Mesenchymal stem cell (in vitro differentiated cells and primary cell): ENCODE measurements at regions not wholly inside any gene's neighbourhood (a gene's known extent, or its start where the extent isn't known, plus 50 kb on each side); places are given as distances from the start of the nearest gene placed in this dataset.
A peak's percentile ranks its signal among the peaks of the same experiment; 100 is the strongest.

ENCODE experiments used
- DNase-seq: peaks from one replicate; pipeline ENCODE4 v3.0.0-alpha.2; 2013
- H2AFZ ChIP-seq: one replicate; pipeline ENCODE4 v1.6.1; 2013; ENCODE audit warnings: low read depth, mild to moderate bottlenecking, control low read depth, inconsistent platforms, low read length, moderate library complexity
- H2AK5ac ChIP-seq: 2 replicates; pipeline ENCODE4 v1.6.1; 2013; ENCODE audit warnings: low read length, moderate library complexity, mild to moderate bottlenecking, inconsistent platforms; ENCODE audit not compliant: severe bottlenecking
- H2BK120ac ChIP-seq: one replicate; pipeline ENCODE4 v1.6.1; 2013; ENCODE audit warnings: low read depth, mild to moderate bottlenecking, inconsistent platforms, low read length, moderate library complexity
- H2BK12ac ChIP-seq, 2 experiments: one replicate each; pipeline ENCODE4 v1.6.1; 2013; ENCODE audit warnings: inconsistent platforms in 2 of 2, low read length in 2 of 2, mild to moderate bottlenecking in 2 of 2, moderate library complexity in 2 of 2, control low read depth in 1 of 2
- H2BK15ac ChIP-seq: one replicate; pipeline ENCODE4 v1.6.1; 2013; ENCODE audit warnings: mild to moderate bottlenecking, low read depth, inconsistent platforms; ENCODE audit not compliant: poor library complexity, severe bottlenecking
- H2BK5ac ChIP-seq: 2 replicates; pipeline ENCODE4 v1.6.1; 2013; ENCODE audit warnings: low read depth, mild to moderate bottlenecking, low read length, control low read depth, inconsistent platforms; ENCODE audit not compliant: poor library complexity, severe bottlenecking
- H3K14ac ChIP-seq, 2 experiments: one replicate each; pipeline ENCODE4 v1.6.1; 2013; ENCODE audit warnings: inconsistent platforms in 2 of 2, low read length in 2 of 2, control low read depth in 1 of 2, mild to moderate bottlenecking in 1 of 2, moderate library complexity in 1 of 2
- H3K18ac ChIP-seq, 2 experiments: one replicate each; pipeline ENCODE4 v1.6.1; 2013; ENCODE audit warnings: inconsistent platforms in 2 of 2, low read length in 2 of 2, control low read depth in 1 of 2, low read depth in 1 of 2, mild to moderate bottlenecking in 1 of 2
- H3K23ac ChIP-seq, 2 experiments: one replicate each; pipeline ENCODE4 v1.6.1; 2013; ENCODE audit warnings: inconsistent platforms in 2 of 2, low read length in 2 of 2, mild to moderate bottlenecking in 2 of 2, moderate library complexity in 2 of 2, control low read depth in 1 of 2
- H3K27ac ChIP-seq: 2 replicates; pipeline ENCODE4 v1.5.1; 2013; ENCODE audit warnings: mild to moderate bottlenecking, moderate library complexity, low read length, control low read depth, inconsistent platforms; ENCODE audit not compliant: poor library complexity, severe bottlenecking
- H3K27me3 ChIP-seq, 2 experiments: 2 replicates each; pipeline versions ENCODE4 v1.6.1 to v1.7.0; 2013; ENCODE audit warnings: low read length in 2 of 2, mild to moderate bottlenecking in 2 of 2, moderate library complexity in 2 of 2, control low read depth in 1 of 2, inconsistent platforms in 1 of 2; ENCODE audit not compliant: control insufficient read depth in 1 of 2, insufficient read depth in 1 of 2
- H3K36me3 ChIP-seq, 2 experiments: 2 replicates each; pipeline versions ENCODE4 v1.6.1 to v1.7.0; 2013; ENCODE audit warnings: low read length in 2 of 2, control low read depth in 1 of 2, inconsistent platforms in 1 of 2, low read depth in 1 of 2, mild to moderate bottlenecking in 1 of 2; ENCODE audit not compliant: insufficient read depth in 2 of 2, control insufficient read depth in 1 of 2
- H3K4ac ChIP-seq, 2 experiments: one replicate each; pipeline ENCODE4 v1.6.1; 2013; ENCODE audit warnings: inconsistent platforms in 2 of 2, low read length in 2 of 2, mild to moderate bottlenecking in 2 of 2, moderate library complexity in 2 of 2, control low read depth in 1 of 2, low read depth in 1 of 2
- H3K4me1 ChIP-seq: 2 replicates; pipeline ENCODE4 v1.6.1; 2013; ENCODE audit warnings: low read depth, low read length, control low read depth; ENCODE audit not compliant: control insufficient read depth, insufficient read depth
- H3K4me2 ChIP-seq: 2 replicates; pipeline ENCODE4 v1.6.1; 2013; ENCODE audit warnings: low read length, mild to moderate bottlenecking, inconsistent platforms; ENCODE audit not compliant: poor library complexity, severe bottlenecking
- H3K4me3 ChIP-seq, 2 experiments: 2 replicates each; pipeline versions ENCODE4 v1.5.1 to v1.7.0; 2013; ENCODE audit warnings: low read length in 2 of 2, mild to moderate bottlenecking in 2 of 2, control low read depth in 1 of 2, low read depth in 1 of 2; ENCODE audit not compliant: insufficient read depth in 1 of 2
- H3K79me1 ChIP-seq: replicated peaks from 2 replicates; pipeline ENCODE4 v1.6.1; 2013; ENCODE audit warnings: mild to moderate bottlenecking, control low read depth, low read length, inconsistent platforms; ENCODE audit not compliant: poor library complexity, severe bottlenecking
- H3K9ac ChIP-seq: 2 replicates; pipeline ENCODE4 v1.7.0; 2013; ENCODE audit warnings: mild to moderate bottlenecking, low read length, moderate library complexity
- H3K9me3 ChIP-seq: 2 replicates; pipeline ENCODE4 v1.7.0; 2013; ENCODE audit warnings: mild to moderate bottlenecking, low read length; ENCODE audit not compliant: control insufficient read depth
- H4K8ac ChIP-seq: one replicate; pipeline ENCODE4 v1.6.1; 2013; ENCODE audit warnings: inconsistent platforms, mild to moderate bottlenecking, low read length, moderate library complexity
- H4K91ac ChIP-seq: one replicate; pipeline ENCODE4 v1.6.1; 2013; ENCODE audit warnings: mild to moderate bottlenecking, low read length, inconsistent platforms
- WGBS: methylation state at CpG from one replicate; pipeline ENCODE4 v1.1.7; 2013; ENCODE audit warnings: mixed read lengths; 5-methylcytosine and 5-hydroxymethylcytosine counted together

DNA sequence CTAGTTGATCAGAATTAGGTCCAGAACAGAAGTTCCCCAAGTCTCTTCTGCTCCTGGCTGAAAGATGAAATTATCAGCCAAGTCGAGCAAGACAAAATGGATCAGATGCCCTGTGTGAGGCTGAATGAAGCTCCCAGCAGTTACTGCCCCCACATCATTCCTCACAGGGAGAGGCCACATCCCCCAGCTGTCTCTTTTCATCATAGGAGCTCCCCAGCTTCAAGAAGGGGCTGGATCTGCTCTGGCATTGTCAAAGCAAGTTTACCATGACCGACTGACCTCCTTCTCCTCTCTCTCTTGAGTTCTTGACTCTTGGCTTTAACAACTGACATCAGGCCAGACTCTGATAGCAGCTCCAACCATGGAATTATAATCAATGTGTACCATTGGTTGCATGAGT lies 133.3 kb upstream of the RAD23B start:
- no peak for DNase-seq
- Histone ChIP-seq H3K18ac (no peak overlapping the region), H3K9me3 (peaks cover 20% of the 10 kb centered on the region), H3K27ac (no peak overlapping the region), H3K4me3 (no peak overlapping the region), H2BK5ac (no peak overlapping the region), H2AK5ac (no peak overlapping the region), H3K9ac (no peak overlapping the region), H3K23ac (no peak overlapping the region), H4K8ac (no peak overlapping the region), H3K4ac (no peak overlapping the region), H2BK120ac (no peak overlapping the region), H2BK15ac (no peak overlapping the region), H3K36me3 (no peaks in the 10 kb centered on the region), H3K27me3 (peaks cover 8 to 17% of the 10 kb centered on the region in 2 experiments), H3K14ac (no peak overlapping the region), H3K4me2 (no peak overlapping the region), H2BK12ac (no peak overlapping the region), H3K79me1 (no peaks in the 10 kb centered on the region), H4K91ac (no peak overlapping the region), H2AFZ (no peak overlapping the region), H3K4me1 (no peaks in the 10 kb centered on the region)
- WGBS: 82% methylated on average over 2 of the region's 2 CpGs

DNA sequence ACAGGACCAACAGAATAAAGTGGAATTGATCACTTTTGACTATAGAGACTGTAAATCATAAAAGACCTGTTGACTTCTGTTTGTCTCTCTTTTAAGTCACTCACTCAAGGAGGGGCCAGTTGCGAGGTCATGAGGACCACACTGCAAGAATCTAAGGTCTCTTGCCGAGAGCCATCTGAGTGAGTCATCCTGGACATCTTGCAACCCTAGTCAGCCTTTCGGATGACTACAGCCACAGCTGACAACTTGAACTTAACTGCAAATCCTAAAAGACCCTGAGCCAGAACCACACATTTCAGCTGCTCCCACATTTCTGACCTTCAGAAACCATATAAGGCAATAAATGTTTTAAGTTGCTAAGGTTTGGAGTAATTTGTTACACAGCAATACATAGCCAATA lies 129.7 kb upstream of the RAD23B start:
- Histone ChIP-seq H3K36me3 (no peaks in the 10 kb centered on the region), H3K4me1 (no peaks in the 10 kb centered on the region)

DNA sequence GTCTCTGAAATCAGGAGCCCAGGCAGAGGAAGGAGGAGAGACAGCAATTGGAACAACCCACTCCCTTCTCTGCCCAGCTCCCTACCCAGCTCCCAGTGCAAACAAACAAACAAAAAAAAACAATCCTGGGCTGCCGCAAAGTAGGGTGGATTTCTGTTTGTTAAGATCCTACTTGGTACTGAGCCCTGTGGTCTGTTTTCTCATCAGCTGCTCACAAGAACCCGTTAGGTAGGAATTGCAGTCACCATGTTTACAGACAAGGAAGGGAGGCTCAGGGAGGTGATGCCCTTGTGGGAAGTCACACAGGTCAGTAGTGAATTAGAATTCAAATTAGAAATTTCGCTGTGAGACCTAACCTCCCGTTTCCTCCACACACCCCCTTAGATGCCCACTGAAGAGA lies 128.8 kb upstream of the RAD23B start:
- Histone ChIP-seq H3K23ac (no peak overlapping the region), H3K4me3 (no peak overlapping the region), H3K27me3 (peaks cover 0 to 15% of the 10 kb centered on the region in 2 experiments), H3K36me3 (no peaks in the 10 kb centered on the region), H2BK120ac (no peak overlapping the region), H3K4me2 (no peak overlapping the region), H3K9me3 (peaks cover 19% of the 10 kb centered on the region), H2AFZ (no peak overlapping the region), H2BK5ac (no peak overlapping the region), H3K4me1 (no peaks in the 10 kb centered on the region), H2AK5ac (no peak overlapping the region), H3K4ac (no peak overlapping the region), H3K18ac (no peak overlapping the region), H3K79me1 (no peaks in the 10 kb centered on the region), H2BK12ac (no peak overlapping the region), H3K27ac (no peak overlapping the region), H3K9ac (no peak overlapping the region), H4K91ac (no peak overlapping the region), H2BK15ac (no peak overlapping the region), H4K8ac (no peak overlapping the region), H3K14ac (no peak overlapping the region)
- WGBS: 86% methylated on average over 4 of the region's 4 CpGs
- no peak for DNase-seq

More for the DNA sequence above, 129.7 kb upstream of the RAD23B start:
- no peak overlapping the region for H2BK15ac ChIP-seq
- H3K4me2 ChIP-seq: no peak overlapping the region
- no peak overlapping the region for H4K8ac ChIP-seq
- no peak overlapping the region for H3K18ac ChIP-seq
- no peak overlapping the region for H4K91ac ChIP-seq
- H3K4me3 ChIP-seq: no peak overlapping the region
- no peak overlapping the region for H2AFZ ChIP-seq
- peaks cover 0 to 18% of the 10 kb centered on the region in 2 experiments for H3K27me3 ChIP-seq
- DNase-seq: peak; percentile 65
- 2% methylated on average over 3 of the region's 3 CpGs for WGBS
- no peak overlapping the region for H3K27ac ChIP-seq
- H3K23ac ChIP-seq: no peak overlapping the region
- peaks cover 20% of the 10 kb centered on the region for H3K9me3 ChIP-seq
- H2BK120ac ChIP-seq: no peak overlapping the region
- no peak overlapping the region for H3K4ac ChIP-seq
- H3K14ac ChIP-seq: no peak overlapping the region
- H2BK12ac ChIP-seq: no peak overlapping the region
- no peaks in the 10 kb centered on the region for H3K79me1 ChIP-seq
- no peak overlapping the region for H3K9ac ChIP-seq
- no peak overlapping the region for H2BK5ac ChIP-seq
- no peak overlapping the region for H2AK5ac ChIP-seq

DNA sequence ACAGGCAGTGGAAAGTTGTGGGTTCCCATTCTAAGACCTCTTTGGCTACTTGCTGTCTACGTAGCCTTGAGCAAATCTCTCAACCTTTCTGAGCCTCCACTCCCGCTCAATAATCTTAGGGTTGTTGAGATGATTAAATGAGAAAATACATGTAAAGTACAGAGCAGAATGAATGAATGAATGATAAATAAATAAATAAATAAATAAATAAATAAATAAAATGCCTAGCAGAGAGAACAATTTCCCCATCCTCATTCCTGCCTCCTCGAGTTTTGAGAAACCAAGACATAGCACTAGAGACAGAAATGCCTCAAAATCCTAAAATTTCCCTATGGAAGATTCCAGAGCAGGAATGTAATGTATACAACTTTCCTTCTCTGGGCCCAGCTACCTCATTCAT lies 128.3 kb upstream of the RAD23B start:
- no peak overlapping the region for H2BK12ac ChIP-seq
- H3K4me3 ChIP-seq: no peak overlapping the region
- H2BK5ac ChIP-seq: no peak overlapping the region
- no peaks in the 10 kb centered on the region for H3K4me1 ChIP-seq
- no peak overlapping the region for H3K18ac ChIP-seq
- no peak overlapping the region for H2AFZ ChIP-seq
- no peak overlapping the region for H4K8ac ChIP-seq
- no peak overlapping the region for H3K4ac ChIP-seq
- H3K27me3 ChIP-seq: peaks cover 0 to 10% of the 10 kb centered on the region in 2 experiments
- H2AK5ac ChIP-seq: no peak overlapping the region
- H3K27ac ChIP-seq: no peak overlapping the region
- no peak overlapping the region for H3K9ac ChIP-seq
- H3K9me3 ChIP-seq: peaks cover 14% of the 10 kb centered on the region
- 97% methylated on average over 2 of the region's 3 CpGs for WGBS
- H2BK15ac ChIP-seq: no peak overlapping the region
- no peaks in the 10 kb centered on the region for H3K36me3 ChIP-seq
- no peaks in the 10 kb centered on the region for H3K79me1 ChIP-seq
- no peak overlapping the region for H2BK120ac ChIP-seq
- DNase-seq: no peak
- no peak overlapping the region for H3K23ac ChIP-seq
- no peak overlapping the region for H3K4me2 ChIP-seq
- no peak overlapping the region for H4K91ac ChIP-seq
- H3K14ac ChIP-seq: no peak overlapping the region
